Endothelial cell of umbilical vein (primary cell): ENCODE measurements at regions not wholly inside any gene's neighbourhood (a gene's known extent, or its start where the extent isn't known, plus 50 kb on each side); places are given as distances from the start of the nearest gene placed in this dataset.

Experiments used
- EZH2 ChIP-seq: IDR thresholded peaks from 2 replicates; pipeline ENCODE4 v1.6.1; 2012; ENCODE audit warnings: borderline replicate concordance, low read depth, mild to moderate bottlenecking, moderate library complexity, low read length, inconsistent platforms; ENCODE audit not compliant: severe bottlenecking
- POLR2A ChIP-seq: IDR thresholded peaks from 2 replicates; pipeline ENCODE4 v1.6.1; 2012; ENCODE audit warnings: low read depth, mild to moderate bottlenecking, control low read depth, low read length
- POLR2AphosphoS5 ChIP-seq: IDR thresholded peaks from 2 replicates; pipeline ENCODE4 v1.6.1; 2012; ENCODE audit warnings: low read depth, mild to moderate bottlenecking, control low read depth, low read length, moderate library complexity; ENCODE audit not compliant: insufficient read depth
- TF ChIP-seq, protein P1 (sequence below), 2 donors: IDR thresholded peaks; 1 replicate in 1 of 2; 2 replicates in 1 of 2; pipeline ENCODE4 v1.5.1; 2011; ENCODE audit warnings: low read length in 2 of 2, mild to moderate bottlenecking in 2 of 2, moderate library complexity in 2 of 2, control low read depth in 1 of 2, inconsistent platforms in 1 of 2, low read depth in 1 of 2; ENCODE audit not compliant: insufficient read depth in 1 of 2; ENCODE audit errors: extremely low read depth in 1 of 2

DNA sequence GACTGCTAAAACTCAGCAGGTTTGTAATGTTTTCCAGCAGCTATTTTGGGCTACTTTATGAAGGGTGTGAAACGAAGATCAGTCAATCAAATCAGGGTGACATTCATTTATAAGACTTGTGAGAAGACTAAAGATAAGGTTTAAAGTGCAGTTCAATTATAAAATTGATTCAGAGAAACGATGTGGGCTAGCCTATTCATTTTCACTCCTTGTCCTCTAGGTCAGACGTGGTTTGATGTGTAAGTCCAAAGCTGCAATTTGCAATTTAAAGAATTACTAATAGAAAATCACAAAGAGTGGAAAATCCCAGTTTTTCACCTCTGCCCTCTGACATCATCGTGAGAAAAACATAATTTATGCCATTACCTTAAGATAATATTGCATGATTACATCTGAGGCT is 243.5 kb upstream of the NOVA1 start:
- TF ChIP-seq POLR2A (no peak), EZH2 (no peak), POLR2AphosphoS5 (no peak)
- TF ChIP-seq, protein P1, sequence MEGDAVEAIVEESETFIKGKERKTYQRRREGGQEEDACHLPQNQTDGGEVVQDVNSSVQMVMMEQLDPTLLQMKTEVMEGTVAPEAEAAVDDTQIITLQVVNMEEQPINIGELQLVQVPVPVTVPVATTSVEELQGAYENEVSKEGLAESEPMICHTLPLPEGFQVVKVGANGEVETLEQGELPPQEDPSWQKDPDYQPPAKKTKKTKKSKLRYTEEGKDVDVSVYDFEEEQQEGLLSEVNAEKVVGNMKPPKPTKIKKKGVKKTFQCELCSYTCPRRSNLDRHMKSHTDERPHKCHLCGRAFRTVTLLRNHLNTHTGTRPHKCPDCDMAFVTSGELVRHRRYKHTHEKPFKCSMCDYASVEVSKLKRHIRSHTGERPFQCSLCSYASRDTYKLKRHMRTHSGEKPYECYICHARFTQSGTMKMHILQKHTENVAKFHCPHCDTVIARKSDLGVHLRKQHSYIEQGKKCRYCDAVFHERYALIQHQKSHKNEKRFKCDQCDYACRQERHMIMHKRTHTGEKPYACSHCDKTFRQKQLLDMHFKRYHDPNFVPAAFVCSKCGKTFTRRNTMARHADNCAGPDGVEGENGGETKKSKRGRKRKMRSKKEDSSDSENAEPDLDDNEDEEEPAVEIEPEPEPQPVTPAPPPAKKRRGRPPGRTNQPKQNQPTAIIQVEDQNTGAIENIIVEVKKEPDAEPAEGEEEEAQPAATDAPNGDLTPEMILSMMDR (IDR thresholded peaks at IDR 0.05; ENCODE audit: extremely low read depth in 1 of 2, insufficient read depth in 1 of 2, low read depth in 1 of 2, low read length in 2 of 2) = no peak
